Limb (tissue), 2 donors: ENCODE measurements at regions not wholly inside any gene's neighbourhood (a gene's known extent, or its start where the extent isn't known, plus 50 kb on each side); places are given as distances from the start of the nearest gene placed in this dataset.
"Not testable (repeated sequence)": the region's sequence is repeated elsewhere in the genome, so short reads cannot be mapped to it uniquely, and the experiment has no call there.

Source experiments
- DNase-seq, 2 donors: peaks; one replicate each; pipeline ENCODE4 v3.0.0-alpha.2; 2016; ENCODE audit errors: extremely low spot score in 2 of 2

DNA sequence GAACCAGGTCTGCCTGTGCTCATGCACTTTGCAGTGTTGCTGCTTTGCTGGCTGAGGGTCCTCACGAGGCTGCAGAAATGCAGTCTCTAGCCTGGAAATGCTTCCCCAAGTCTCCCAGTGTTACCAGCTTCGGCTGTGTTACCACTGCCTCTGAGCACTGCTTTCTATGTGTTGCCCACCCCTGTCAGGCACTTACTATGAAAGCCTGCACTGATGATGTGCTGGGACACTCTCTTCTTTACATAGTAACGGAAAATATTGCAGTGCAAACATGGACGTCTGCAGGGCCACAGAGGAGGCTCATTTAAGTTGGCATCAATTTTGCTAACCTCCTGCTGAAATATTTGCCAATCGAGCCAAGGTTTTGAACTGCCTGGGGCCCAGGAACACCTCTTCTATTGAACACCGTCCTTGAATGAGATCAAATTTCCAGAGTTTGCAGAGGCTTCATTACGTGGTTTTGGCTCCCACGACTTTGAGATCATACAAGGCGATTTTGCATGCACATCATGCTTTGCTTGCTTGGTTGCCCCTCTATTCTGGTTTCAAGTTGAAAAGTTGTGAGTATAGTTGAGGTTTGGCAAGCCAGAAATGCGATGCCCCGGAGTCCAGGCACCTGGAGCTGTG is 404.7 kb upstream of the PODXL start:
- DNase-seq: peak in 1 of 2 donors; percentile 30

DNA sequence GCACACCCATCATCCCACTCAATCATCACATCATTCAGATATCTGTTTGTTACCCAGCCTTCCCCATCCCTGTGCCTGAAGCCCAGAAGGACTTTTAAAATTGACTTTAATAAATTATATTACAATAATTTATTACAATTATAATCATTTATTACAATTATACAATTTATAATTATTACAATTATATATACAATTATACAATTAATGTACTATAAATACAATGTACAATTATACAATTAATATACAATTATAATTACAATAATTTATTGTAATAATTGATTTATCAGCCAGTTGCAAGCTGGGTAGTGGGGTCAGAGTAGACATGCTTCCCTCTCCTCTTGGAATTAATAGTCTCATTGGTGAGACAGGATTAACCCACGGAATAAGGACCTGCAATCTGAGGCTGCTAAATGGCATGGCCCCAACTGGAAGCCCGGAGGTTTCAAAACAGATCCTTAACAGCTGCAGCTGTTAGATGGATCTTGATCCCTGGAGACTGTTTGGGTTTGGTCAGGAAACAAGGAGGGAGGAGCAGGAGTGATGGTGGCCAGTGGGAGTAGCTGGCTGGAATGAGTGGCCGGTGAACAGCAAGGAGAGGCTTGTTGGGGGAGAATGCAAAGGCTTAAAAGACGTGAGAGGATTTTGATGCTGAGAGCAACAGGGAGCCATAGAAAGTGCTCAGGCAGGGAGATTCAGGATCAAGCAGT is 402.8 kb upstream of the PODXL start:
- peak in 1 of 2 donors; percentile 9 for DNase-seq

DNA sequence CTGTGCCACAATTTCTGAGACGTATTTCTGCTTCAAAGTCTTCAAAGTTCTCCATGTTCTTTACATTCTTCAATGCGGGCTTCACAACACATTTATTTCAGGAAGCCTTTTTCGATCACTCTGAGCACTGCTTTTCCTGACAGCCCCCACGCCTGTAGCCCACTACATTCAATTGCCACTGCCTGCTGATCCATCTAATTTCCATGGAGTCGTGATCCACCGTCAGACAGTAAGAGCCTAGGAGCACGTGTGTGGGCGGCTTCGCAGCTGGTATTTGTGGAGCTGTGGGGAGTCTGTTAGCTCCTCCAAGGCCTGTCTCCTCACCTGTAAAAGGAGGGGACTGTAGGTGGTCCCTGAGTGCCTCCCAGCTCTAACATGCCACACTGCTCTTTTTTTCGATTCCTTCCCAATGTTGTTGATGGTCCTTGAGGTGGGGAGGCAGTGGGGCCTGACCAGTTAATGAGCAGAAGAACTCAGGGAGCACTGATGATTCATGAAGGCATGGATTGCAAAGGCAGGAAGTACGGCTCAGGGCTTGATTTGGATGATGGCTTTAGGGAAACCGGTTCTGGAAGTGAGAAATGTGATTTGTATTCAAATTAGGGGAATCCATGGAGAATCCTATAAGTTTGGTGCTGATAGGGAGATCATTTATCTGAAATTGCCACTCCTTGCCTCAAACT is 401.1 kb upstream of the PODXL start:
- DNase-seq: no peak

DNA sequence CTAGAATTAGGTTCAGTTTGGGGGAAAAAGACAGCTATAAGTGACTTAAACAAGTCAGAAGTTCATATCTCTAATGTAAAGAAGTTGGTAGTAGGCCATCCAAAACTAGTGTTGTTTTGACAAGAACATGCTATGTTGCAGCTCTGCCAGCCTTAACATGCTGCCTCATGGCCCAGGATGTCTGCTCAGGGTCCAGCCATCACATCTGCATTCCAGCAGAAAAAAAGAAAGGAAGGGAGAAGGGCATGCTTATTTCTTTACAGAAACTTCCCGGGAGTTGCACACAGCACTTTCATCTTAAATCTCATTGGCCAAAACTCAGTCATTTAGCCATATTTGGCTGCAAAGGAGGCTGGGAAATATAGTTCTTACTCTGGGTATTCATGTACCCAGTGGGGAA is 400.4 kb upstream of the PODXL start:
- no peak for DNase-seq

DNA sequence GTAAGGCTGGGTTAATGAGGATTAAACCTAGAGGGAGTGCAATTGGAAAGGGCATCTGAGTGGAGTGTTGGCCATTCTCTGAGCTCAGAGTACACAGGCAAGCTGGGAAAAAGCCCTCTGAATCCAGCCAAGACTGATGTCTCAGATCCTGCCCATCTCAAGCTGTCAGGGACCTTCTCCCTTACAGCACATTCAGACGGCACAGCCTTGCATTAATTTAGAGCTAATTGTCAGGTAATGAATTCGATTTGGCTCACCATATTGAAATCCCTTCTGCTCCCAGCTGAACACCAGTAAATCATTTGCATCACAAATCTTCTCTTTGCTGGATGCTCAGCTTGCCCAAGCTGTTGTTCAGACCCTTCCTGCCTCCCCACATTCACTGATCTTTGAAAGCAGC is 399.3 kb upstream of the PODXL start:
- DNase-seq: no peak

DNA sequence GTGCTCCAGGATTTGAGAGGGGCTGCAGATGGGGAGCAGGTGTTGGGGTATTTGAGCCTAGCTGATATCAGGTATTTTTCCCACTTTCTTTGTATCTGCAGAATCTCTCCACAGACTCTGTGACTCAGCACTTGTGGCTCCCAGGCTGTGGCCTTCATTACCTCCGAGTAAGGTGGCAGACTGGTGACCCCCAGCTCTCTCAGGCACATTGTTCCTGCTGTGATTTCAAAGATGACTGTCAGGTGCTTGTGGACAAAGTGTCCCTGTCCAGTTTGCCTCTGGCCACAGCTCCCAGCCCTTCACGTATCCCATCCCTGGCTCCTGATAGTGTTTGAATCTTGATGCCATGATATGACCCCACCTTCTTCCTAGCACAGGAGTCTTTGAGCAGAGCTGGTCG is 396.8 kb upstream of the PODXL start:
- DNase-seq: no peak

DNA sequence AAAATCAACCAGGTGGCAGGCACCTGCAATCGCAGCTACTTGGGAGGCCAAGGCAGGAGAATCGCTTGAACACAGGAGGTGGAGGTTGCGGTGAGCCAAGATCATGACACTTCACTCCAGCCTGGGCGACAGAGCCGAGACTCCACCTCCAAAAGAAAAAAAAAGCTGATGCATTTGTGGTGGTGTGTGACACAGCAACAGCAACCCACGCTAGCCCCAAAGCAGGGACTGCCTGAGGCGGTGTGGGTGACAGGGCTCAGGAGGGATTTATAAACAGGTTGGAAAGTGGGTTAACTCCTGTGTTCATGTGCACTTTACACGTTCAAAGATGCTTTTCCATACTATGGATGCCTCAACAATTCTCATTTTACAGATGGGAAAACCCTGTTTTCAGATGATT is 395.9 kb upstream of the PODXL start:
- no peak for DNase-seq

DNA sequence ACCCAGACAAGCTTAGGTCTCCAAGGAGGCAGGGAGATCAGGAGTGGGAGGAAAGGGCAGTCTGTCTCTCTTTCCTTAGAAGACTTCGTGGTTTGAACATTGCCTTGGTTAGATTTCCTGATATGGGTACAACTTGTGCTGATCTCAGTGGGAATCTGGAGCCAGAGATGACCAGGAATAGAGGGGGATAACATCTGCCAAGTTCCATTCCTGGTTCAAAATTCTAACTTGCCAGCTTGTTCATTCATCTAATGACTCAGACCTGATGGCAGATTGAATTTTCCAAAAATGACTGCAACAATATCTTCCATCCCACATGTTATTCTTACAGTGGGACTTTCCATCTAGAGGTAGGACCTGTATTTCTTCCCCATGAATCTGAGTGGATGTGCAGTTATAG is 394.3 kb upstream of the PODXL start:
- no peak for DNase-seq

DNA sequence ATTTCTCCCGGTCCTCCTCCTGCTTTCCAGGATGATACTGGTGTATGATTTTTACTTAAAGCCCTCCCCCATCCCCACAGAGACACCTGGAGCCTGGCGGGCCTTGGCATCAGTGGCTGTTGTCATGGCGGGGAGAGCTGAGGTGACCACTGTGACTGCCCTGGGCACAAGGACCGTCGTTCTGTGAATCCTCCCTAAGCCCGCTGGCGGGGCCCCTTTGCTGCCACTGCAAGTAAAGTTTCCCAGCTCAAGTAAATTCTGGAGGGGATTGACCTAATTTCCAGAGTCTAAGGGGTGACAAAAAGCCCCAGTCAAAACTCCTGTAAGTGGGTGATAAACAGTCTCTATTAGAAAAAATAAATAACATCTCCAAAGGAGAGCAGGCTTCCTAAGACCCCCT is 393.2 kb upstream of the PODXL start:
- no peak for DNase-seq

DNA sequence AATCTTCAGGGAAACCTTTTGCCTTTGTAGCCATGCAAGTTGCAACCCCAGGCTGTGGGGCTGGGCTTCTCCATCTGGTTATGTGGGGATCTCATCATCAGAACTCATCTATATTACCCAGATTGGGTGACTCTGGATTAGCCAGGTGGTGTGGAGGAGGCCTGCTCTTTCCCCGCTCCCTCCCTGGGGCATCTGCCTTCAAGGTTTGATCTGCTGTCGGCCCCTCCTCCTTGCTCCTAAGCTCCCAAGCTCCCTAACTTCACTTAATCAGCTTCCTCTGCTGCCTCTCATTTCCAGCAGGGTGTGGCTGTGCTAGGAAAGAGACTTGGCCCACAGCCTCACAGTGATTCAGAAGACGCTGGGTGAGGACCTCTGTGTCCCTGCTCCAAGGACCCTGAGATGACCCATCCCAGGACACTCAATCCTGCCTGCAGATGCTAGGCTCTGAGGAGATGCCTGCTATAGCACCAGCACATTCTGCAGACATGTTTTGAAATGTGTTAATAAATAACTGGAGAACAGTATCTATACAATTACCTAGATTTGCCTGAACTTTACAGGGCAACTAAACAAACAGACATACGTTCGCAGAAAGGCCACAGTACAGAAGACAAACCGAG is 392.1 kb upstream of the PODXL start:
- no peak for DNase-seq

DNA sequence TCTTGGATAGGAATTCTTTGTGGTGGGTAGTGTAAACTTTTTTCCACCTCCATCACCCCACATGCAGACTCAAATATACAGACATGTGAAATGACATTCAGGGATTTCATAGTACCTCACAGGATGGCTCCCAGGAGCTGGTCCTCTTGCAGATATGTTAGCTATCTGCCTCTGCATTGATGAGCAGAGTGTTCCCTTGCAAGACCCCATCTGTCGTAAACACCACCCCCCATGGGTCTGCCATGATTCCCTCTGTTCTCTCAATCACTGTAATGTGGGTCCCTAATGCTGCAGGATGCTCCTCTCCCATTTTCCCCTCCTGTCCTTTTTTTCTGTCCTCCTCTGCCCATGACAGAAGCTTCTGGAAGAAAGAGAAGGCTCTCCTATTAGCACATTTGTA is 391.2 kb upstream of the PODXL start:
- no peak for DNase-seq

DNA sequence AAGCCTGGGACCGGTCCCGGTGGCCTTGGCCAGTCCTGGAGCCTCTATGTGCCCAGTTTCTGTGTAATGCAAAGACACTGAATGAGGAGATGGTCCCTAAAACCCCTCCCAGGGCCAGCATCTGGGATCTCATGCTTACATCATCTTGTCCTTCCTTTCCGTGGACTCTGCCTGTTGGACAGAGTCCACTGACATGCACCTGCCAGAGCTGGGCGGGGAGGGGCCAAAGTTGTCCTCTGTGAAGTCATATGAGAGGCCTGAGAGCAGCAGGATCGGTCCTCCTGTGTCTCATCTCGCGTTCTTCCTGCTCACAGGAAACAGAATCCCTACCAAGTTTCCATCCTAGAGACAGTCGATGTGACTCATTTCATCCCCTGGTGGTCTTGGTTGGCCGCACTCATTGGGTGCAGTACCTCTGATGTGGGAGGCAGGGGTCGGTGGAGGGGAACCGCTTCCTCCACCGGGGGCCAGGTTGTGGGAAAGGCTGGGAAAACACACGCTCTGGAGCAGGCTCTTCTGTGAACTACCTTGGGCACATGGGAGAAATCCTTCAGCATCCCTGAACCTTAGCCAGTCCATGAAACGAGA is 389.6 kb upstream of the PODXL start:
- no peak for DNase-seq

DNA sequence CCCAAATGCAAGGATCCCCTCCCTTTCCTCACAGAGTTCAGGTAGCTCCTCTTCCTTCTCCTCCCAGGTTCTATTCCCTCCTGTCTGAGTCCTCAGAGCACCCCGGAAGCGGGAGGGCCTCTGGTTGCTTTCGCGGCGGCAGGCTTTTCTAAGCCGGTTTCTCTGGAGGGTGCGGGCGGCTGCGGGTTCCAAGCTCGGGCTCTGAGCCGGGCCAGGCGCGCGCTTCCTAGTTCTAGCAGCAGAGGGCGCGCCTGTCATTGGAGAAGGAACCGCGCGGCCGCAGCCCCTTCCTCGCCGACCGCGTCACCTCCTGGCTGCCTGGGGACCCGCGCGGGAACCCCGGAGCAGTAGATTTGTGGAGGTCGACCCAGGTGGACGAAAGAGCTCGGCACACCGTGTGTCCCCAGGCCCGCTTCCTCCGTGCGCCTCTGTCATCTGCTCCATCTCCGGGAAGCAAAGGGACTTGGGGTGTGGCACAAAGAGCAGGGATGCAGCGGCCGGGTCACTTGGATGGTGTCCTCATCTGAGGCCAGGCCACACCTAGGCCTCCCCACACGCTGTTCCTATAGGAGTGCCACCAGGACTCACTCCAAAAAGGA is 389.0 kb upstream of the PODXL start:
- DNase-seq: peak; percentile 45 to 85

DNA sequence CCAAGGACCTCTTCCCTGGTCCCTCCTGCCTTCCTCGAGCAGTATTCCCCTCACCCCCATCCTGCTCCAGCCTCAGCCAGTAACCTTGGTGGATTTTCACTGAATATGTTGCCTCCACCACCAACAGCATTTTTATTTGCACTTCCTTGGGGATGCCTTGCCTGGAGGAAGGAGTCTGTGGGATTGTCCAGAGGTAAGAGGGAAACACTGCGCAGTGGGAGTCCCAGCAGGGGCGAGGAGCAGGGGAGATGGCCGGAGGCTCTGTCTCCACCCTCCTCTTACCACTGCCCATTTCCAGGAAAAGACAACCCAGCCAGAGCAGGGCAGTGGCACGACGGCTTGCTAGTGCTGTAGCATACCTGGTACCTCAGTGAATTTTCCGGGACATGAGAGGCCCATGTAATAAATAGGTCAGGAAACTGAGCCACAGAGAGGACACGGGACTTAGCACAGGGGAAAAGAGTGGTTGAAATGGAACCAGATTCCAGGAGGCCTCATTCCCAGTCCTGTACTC is 388.2 kb upstream of the PODXL start:
- DNase-seq: no peak

DNA sequence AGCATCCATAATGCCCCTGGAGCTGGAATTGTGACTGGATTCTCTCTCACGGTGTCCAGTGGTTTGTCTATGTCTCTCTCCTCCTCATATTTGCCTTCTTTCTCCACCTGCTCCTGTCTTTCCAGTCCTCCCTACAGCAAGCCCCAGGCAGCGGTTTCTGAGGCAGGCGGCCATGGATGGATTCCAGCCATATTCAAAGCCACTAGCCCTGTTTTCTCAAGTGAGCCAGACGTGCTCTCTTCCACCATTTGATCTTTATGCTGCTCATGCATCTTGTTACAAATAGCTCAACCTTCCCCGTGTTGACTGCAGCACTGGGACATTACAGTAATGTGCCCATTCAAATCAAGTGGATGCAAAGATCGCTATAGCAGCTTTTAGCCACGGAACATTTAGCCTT is 387.2 kb upstream of the PODXL start:
- no peak for DNase-seq

DNA sequence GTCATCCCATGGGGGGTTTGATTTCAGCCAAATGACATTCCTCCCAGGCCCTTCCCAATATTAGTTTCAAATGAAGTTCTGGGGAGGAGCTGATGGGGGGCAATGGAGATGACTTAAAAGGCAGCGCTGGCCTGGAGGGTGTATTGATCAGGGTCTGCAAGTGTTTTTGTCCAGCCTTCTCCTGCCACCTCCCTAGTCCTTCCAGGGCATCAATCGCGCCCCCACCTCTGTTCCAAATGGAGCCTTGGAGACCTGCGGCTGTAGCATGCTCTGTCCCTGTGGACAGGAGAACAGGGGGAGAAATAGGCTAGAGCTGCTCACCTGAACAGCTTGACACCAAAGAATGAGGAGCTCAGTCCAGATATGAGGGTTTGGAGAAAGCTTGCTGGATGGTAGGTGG is 386.8 kb upstream of the PODXL start:
- DNase-seq: no peak

DNA sequence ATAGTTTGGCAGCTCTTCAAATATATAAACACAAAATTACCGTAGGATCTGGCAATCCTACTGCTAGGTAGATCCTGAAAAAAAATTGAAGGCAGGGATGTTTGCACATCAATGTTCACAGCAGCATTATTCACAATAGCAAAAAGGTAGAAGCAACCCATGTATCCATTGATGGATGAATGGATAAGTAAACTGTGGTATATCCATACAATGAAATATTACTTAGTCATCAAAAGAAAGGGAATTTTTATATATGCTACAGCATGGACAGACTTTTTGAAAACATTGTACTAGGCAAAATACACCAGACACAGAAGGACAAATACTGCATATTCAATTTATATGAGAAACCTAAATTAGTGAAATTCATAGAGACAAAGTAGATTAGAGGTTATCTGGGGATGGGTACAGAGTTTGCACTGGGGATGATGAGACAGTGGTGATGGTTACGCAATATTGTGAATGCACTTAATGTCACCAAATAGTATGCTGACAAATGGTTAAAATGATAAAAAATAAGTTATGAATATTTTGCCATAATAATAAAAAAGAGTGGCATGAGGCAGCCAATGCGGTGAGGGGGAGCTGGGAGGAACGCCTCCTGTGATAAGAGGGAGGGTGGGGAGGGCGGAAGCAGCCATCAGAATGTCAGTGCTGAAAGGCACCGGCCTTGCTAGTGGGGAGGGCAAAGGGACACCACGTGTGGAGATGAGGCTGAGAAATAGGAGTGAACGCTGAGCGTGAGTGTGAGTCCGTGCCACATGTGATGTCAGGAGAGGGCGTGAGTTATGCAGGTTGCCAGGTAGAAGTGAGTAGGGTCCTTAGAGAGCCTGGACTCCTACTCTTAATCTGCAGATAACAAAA is 386.1 kb upstream of the PODXL start:
- DNase-seq: no peak

DNA sequence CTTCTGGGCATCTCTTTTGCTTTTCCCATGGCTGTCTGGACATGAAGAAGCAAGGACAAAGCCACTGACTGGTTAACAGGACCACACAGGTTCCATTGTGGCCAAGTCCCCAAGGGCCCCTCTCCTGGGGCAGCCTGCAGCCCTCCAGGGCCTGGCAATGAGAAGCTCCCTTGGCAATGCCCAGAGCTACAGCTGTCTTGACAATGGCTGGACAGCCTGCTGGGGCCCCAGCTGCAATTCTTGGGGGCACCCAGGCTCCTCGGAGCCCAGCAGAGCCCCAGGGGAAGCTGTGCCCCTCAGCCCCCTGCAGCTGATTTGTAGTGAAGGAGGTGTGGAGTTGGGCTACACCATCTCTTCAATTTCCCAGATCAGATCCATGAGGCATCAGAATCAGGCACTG is 384.9 kb upstream of the PODXL start:
- no peak for DNase-seq

DNA sequence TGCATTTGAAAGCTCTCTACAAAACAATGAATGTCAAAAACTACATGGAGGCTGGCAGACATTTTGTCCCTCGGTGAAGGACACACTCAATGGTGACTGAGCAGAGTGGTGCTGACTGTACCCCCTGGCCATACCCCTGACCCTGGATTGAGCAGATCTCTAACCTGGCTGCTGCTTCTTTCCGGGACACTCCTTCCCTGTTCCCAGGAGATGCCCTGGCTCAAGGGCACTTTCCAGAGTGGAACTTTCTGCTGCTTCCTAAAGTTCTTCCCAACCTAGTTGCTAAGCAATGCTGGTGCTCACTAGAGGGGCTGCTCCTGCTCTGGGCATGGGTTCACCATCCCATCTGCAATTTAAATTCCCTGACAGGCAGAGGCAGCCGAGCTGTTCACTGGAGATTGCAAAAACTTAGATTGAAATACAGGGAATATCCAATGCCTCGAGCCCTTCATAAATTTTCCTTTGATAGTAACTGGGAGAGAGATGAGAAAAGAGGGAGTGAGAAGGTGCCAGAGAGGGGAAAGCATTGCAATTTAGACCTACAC is 384.3 kb upstream of the PODXL start:
- no peak for DNase-seq

DNA sequence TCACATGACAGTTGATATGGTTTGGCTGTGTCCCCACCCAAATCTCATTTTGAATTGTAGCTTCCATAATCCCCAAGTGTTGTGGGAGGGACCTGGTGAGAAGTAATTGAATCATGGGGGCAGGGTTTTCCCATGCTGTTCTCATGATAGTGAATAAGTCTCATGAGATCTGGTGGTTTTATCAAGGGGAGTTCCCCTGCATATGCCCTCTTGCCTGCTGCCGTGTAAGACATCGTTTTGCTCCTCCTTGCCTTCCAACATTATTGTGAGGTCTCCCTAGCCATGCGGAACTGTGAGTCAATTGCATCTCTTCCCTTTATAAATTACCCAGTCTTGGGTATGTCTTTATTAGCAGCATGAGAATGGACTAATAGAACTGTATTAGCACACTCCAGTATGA is 382.4 kb upstream of the PODXL start:
- DNase-seq: not testable (repeated sequence)
